Muscle layer of colon (tissue), 2 donors: ENCODE measurements at regions not wholly inside any gene's neighbourhood (a gene's known extent, or its start where the extent isn't known, plus 50 kb on each side); places are given as distances from the start of the nearest gene placed in this dataset.
"Not testable (repeated sequence)": the region's sequence is repeated elsewhere in the genome, so short reads cannot be mapped to it uniquely, and the experiment has no call there.

Source experiments
- H3K27ac ChIP-seq: one replicate; pipeline ENCODE4 v1.7.0; 2013; ENCODE audit warnings: low read depth, mild to moderate bottlenecking, low read length, moderate library complexity
- H3K27me3 ChIP-seq, 2 donors: one replicate each; pipeline ENCODE4 v1.7.0; 2013; ENCODE audit warnings: low read length in 2 of 2, mild to moderate bottlenecking in 2 of 2; ENCODE audit not compliant: insufficient read depth in 2 of 2, control insufficient read depth in 1 of 2
- H3K36me3 ChIP-seq: one replicate; pipeline ENCODE4 v1.7.0; 2013; ENCODE audit warnings: mild to moderate bottlenecking, low read length; ENCODE audit not compliant: insufficient read depth
- H3K4me1 ChIP-seq: one replicate; pipeline ENCODE4 v1.7.0; 2013; ENCODE audit warnings: mild to moderate bottlenecking, low read length; ENCODE audit not compliant: insufficient read depth
- H3K4me3 ChIP-seq, 2 donors: one replicate each; pipeline ENCODE4 v1.7.0; 2013; ENCODE audit warnings: low read length in 2 of 2, low read depth in 1 of 2, mild to moderate bottlenecking in 1 of 2, moderate library complexity in 1 of 2
- H3K9ac ChIP-seq: one replicate; pipeline ENCODE4 v1.7.0; 2013; ENCODE audit warnings: low read length
- H3K9me3 ChIP-seq: one replicate; pipeline ENCODE4 v1.7.0; 2013; ENCODE audit warnings: mild to moderate bottlenecking, low read length
- donor health status: abdominal sarcoma.
- donor health status: Adenocarcinoma of cecum.

DNA sequence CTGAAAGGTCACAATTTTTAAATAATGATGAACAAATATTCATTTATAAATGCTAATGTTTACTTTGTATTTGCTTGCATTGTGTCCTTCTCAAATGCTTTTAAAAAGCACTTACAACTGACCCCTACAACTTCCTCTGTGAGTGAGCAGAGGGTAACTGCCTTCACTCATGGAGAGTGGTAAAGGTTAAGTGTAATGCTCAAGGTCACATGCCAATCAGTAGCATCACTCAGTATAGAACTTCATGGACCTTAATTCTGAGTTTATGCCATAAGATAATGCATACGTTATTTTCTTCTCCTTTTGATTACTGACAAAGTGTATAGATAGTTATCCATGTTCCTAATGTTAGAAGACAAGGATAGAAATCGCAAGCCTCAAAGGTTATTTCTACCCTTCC lies 91.8 kb upstream of the SERTAD2 start:
- H3K4me3 ChIP-seq = no peak overlapping the region
- H3K4me1 ChIP-seq = peaks cover 14% of the 10 kb centered on the region
- H3K36me3 ChIP-seq = no peaks in the 10 kb centered on the region
- H3K9ac ChIP-seq = no peak overlapping the region
- no peak overlapping the region for H3K27ac ChIP-seq
- H3K9me3 ChIP-seq = no peaks in the 10 kb centered on the region
- H3K27me3 ChIP-seq = no peaks in the 10 kb centered on the region

DNA sequence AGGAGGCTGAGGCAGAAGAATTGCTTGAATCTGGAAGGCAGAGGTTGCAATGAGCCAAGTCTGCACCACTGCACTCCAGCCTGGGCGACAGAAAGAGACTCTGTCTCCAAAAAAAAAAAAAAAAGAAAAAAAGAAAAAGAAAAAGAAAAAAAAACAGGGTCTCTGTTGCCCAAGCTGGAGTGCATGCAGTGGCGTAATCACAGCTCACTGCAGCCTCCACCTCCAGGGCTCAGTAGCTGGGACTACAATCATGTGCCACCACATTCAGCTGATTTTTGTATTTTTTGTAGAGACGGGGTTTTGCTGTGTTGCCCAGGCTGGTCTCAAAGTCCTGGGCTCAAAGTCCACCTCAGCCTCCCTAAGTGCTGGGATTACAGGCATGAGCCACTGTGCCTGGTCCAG lies 94.0 kb upstream of the SERTAD2 start:
- not testable (repeated sequence) for H3K9ac ChIP-seq, H3K9me3 ChIP-seq, H3K4me3 ChIP-seq, H3K27ac ChIP-seq, H3K27me3 ChIP-seq, H3K36me3 ChIP-seq
- peaks cover 19% of the 10 kb centered on the region for H3K4me1 ChIP-seq

DNA sequence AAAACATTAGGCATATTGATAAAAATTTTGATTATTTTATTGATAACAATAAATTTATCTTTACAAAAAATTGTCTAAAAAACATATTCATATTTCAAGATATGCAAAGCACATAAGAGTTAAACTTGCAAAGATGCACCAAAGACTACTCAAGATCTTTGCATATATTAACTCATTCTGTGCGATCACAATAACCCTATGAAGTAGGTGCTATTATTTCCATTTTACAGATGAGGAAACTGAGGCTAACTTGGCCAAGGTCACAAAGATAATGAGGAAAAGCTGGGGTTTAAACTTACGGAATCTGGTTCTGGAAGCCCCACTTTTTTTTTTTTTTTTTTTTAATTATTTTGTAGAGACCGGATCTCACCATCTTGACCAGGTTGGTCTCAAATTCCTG lies 94.4 kb upstream of the SERTAD2 start:
- Histone ChIP-seq H3K36me3 (no peaks in the 10 kb centered on the region), H3K9ac (no peak overlapping the region), H3K4me3 (no peak overlapping the region), H3K27ac (no peak overlapping the region), H3K4me1 (peaks cover 19% of the 10 kb centered on the region), H3K27me3 (no peaks in the 10 kb centered on the region), H3K9me3 (no peaks in the 10 kb centered on the region)

GRCh38 chr2:64748561-64748960 lies 94.8 kb upstream of the SERTAD2 start:
- peak overlapping the region; percentile 93 for H3K27ac ChIP-seq
- no peaks in the 10 kb centered on the region for H3K9me3 ChIP-seq
- peaks cover 19% of the 10 kb centered on the region for H3K4me1 ChIP-seq
- no peak overlapping the region for H3K9ac ChIP-seq
- no peaks in the 10 kb centered on the region for H3K36me3 ChIP-seq
- no peaks in the 10 kb centered on the region for H3K27me3 ChIP-seq
- H3K4me3 ChIP-seq = no peak overlapping the region

DNA sequence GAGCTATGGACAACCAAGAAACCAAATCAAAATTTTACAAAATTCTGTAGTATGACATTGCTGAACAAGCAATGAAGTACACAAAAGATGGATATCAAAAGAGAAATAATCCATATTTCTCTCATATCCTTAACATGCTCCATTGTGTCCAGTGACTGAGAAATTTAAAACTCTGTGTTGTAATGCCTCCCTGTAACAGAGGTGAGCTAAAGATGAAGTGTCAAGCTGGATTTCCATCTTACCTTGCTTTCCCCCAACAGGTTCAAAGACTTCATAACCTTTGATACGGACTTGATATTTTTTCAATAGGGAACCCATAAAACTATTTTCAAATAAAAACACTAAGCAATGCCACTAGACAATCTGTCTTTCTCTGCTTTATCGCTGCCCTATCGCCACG lies 95.7 kb upstream of the SERTAD2 start:
- Histone ChIP-seq H3K9ac (peak overlapping the region; percentile 59), H3K4me3 (peak overlapping the region in 1 of 2 donors; percentile 74), H3K27ac (peak overlapping the region; percentile 93), H3K36me3 (no peaks in the 10 kb centered on the region), H3K9me3 (no peaks in the 10 kb centered on the region), H3K4me1 (peaks cover 19% of the 10 kb centered on the region), H3K27me3 (no peaks in the 10 kb centered on the region)

GRCh38 chr2:64750001-64750816 lies 96.5 kb upstream of the SERTAD2 start:
- Histone ChIP-seq H3K9ac (peak overlapping the region; percentile 59), H3K36me3 (no peaks in the 10 kb centered on the region), H3K4me3 (peak overlapping the region; percentile 72 to 74), H3K27me3 (no peaks in the 10 kb centered on the region), H3K27ac (peak overlapping the region; percentile 93), H3K9me3 (no peaks in the 10 kb centered on the region), H3K4me1 (peaks cover 19% of the 10 kb centered on the region)

- Histone ChIP-seq H3K4me3 (peak overlapping the region; percentile 72 to 74), H3K9ac (peak overlapping the region; percentile 59), H3K27ac (peak overlapping the region; percentile 93), H3K27me3 (no peaks in the 10 kb centered on the region), H3K36me3 (no peaks in the 10 kb centered on the region), H3K9me3 (no peaks in the 10 kb centered on the region), H3K4me1 (peaks cover 19% of the 10 kb centered on the region)
These were observed 97.1 kb upstream of the SERTAD2 start for GRCh38 chr2:64750817-64751285.

DNA sequence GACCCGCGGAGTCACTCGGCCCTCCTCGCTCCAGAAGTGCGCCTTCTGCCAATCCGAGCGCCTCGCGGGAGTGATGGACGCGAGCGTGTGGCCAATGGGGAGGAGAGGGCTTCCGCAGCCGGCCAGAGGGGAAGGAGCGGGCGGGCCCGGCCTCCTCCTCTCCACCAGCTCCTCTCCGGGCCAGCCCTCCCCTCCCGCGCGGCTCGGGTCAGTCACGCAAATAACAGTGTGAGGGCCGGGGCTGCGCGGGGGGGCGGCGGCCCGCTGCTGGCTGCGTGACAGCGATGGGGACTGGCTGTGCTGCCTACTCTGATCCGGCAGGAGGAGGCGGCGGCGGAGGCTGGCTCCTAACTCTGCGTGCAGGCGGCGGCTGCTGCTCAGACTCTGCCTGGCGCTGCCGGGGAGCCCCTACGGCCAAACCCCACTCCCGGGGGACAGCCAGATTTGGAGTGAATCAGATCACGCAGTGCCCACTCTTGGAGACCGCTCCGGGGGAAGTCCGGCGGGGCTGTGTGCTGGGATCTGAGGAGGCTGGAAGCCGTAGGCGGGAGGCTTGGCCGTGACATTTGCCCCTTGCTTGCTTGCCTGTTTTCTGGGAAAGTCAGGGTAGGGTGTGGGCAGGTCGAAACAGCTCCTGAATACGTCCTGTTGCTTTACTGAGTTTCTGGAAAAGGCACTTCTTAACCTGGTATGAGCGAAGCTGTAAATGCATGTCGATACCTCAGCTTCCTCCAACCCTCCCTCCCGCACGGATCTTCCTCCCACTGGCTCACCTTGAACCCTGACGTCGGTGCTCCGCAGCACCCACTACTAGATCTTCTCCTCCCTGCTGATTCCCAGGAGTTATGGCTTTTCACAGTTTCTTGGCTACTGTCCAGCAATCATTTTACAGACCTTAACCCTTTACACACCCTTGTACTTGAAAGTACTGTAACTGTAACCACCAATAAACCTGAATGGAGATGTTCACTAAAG lies 97.9 kb upstream of the SERTAD2 start:
- H3K4me1 ChIP-seq = peaks cover 19% of the 10 kb centered on the region
- H3K9ac ChIP-seq = peak overlapping the region; percentile 76
- H3K27me3 ChIP-seq = no peaks in the 10 kb centered on the region
- no peaks in the 10 kb centered on the region for H3K9me3 ChIP-seq
- H3K36me3 ChIP-seq = no peaks in the 10 kb centered on the region
- H3K27ac ChIP-seq = peak overlapping the region; percentile 83
- H3K4me3 ChIP-seq = peak overlapping the region; percentile 38 to 67

GRCh38 chr2:64753399-64753798 lies 99.7 kb upstream of the SERTAD2 start:
- no peak overlapping the region for H3K4me3 ChIP-seq
- H3K4me1 ChIP-seq = peaks cover 19% of the 10 kb centered on the region

DNA sequence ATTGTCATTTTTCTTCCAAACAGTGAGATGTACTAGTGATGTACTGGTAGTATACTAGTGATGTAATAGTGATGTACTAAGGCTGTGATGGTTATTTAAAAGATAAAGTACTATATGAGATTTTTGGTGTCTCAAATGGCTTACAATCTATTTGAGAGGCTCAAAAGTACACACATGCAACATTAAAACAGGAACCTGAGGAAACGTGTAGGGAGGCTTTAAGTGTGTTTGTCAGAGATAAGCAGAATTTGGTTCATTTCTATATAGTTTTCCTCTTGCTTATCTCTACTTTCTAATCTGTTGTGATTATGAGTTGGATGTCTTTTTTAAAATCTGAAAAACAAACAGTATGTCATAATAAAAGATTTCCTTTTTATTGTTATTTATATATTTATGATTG lies 100.9 kb upstream of the SERTAD2 start:
- H3K36me3 ChIP-seq = no peaks in the 10 kb centered on the region
- H3K4me1 ChIP-seq = peaks cover 7% of the 10 kb centered on the region
- no peak overlapping the region for H3K9ac ChIP-seq
- H3K27me3 ChIP-seq = no peaks in the 10 kb centered on the region
- H3K27ac ChIP-seq = no peak overlapping the region
- H3K9me3 ChIP-seq = no peaks in the 10 kb centered on the region
- H3K4me3 ChIP-seq = no peak overlapping the region

More at GRCh38 chr2:64753399-64753798, 99.7 kb upstream of the SERTAD2 start:
- Histone ChIP-seq H3K27ac (no peak overlapping the region), H3K9ac (no peak overlapping the region), H3K9me3 (no peaks in the 10 kb centered on the region), H3K27me3 (no peaks in the 10 kb centered on the region), H3K36me3 (no peaks in the 10 kb centered on the region)

GRCh38 chr2:64757126-64757525 lies 103.4 kb upstream of the SERTAD2 start:
- no peaks in the 10 kb centered on the region for H3K36me3 ChIP-seq
- no peak overlapping the region for H3K9ac ChIP-seq
- H3K27me3 ChIP-seq = no peaks in the 10 kb centered on the region
- H3K27ac ChIP-seq = no peak overlapping the region
- H3K9me3 ChIP-seq = no peaks in the 10 kb centered on the region
- H3K4me3 ChIP-seq = no peak overlapping the region
- H3K4me1 ChIP-seq = peaks cover 2% of the 10 kb centered on the region
